ENCODE measurements at regions not wholly inside any gene's neighbourhood (a gene's known extent, or its start where the extent isn't known, plus 50 kb on each side); places are given as distances from the start of the nearest gene placed in this dataset.
A peak's percentile ranks its signal among the peaks of the same experiment; 100 is the strongest.

GRCh38 chr16:24624102-24624501, 84.7 kb downstream of the RBBP6 start:
- 76 to 88% methylated on average over 9 of the region's 9 CpGs for WGBS, 2 donors
- H3K36me3 ChIP-seq = no peaks in the 10 kb centered on the region

GRCh38 chr16:24626256-24626655, 86.9 kb downstream of the RBBP6 start:
- Histone ChIP-seq H3K36me3 (no peaks in the 10 kb centered on the region), H3K9me3 (no peaks in the 10 kb centered on the region), H3K4me3 (no peak overlapping the region), H3K4me1 (no peaks in the 10 kb centered on the region), H3K27ac (no peak overlapping the region), H3K27me3 (no peaks in the 10 kb centered on the region)
- DNase-seq (no peak), ATAC-seq (ENCODE audit: low FRiP score in 2 of 2) (no peak)
- WGBS, 2 donors = 83 to 91% methylated on average over 2 of the region's 2 CpGs
- TF ChIP-seq EP300 (IDR thresholded peaks at IDR 0.05) = no peak
- TF ChIP-seq POLR2AphosphoS5 (IDR thresholded peaks at IDR 0.05) = no peak
- TF ChIP-seq POLR2A (IDR thresholded peaks at IDR 0.05) = no peak
- no peak for TF ChIP-seq CTCF (IDR thresholded peaks at IDR 0.05)

More at GRCh38 chr16:24624102-24624501, 84.7 kb downstream of the RBBP6 start:
- H3K4me3 ChIP-seq = no peak overlapping the region
- H3K9me3 ChIP-seq = no peaks in the 10 kb centered on the region
- H3K4me1 ChIP-seq = no peaks in the 10 kb centered on the region
- H3K27me3 ChIP-seq = no peaks in the 10 kb centered on the region
- H3K27ac ChIP-seq = no peak overlapping the region
- ATAC-seq (ENCODE audit: low FRiP score in 2 of 2) (no peak), DNase-seq (no peak)
- TF ChIP-seq POLR2A (IDR thresholded peaks at IDR 0.05) (no peak), EP300 (IDR thresholded peaks at IDR 0.05) (no peak), POLR2AphosphoS5 (IDR thresholded peaks at IDR 0.05) (no peak), CTCF (IDR thresholded peaks at IDR 0.05) (no peak)

GRCh38 chr16:24634919-24635318, 94.5 kb upstream of the TNRC6A start:
- Histone ChIP-seq H3K4me1 (peaks cover 0 to 6% (median 1%) of the 10 kb centered on the region in 4 donors), H3K9me3 (no peaks in the 10 kb centered on the region), H3K27me3 (no peaks in the 10 kb centered on the region), H3K27ac (no peak overlapping the region), H3K4me3 (no peak overlapping the region), H3K36me3 (no peaks in the 10 kb centered on the region)
- ATAC-seq (ENCODE audit: low FRiP score in 2 of 2) (no peak), DNase-seq (no peak)
- WGBS, 2 donors = 38 to 81% methylated on average over 1 of the region's 1 CpG
- TF ChIP-seq CTCF (IDR thresholded peaks at IDR 0.05) (no peak), POLR2A (IDR thresholded peaks at IDR 0.05) (no peak), POLR2AphosphoS5 (IDR thresholded peaks at IDR 0.05) (no peak), EP300 (IDR thresholded peaks at IDR 0.05) (no peak)

GRCh38 chr16:24635900-24636610, 93.4 kb upstream of the TNRC6A start:
- peak in 1 of 2 donors; percentile 83 for ATAC-seq (ENCODE audit: low FRiP score in 2 of 2)
- no peaks in the 10 kb centered on the region for H3K9me3 ChIP-seq
- 37% methylated on average over 6 of the region's 6 CpGs for WGBS, 2 donors
- no peak overlapping the region for H3K27ac ChIP-seq
- no peaks in the 10 kb centered on the region for H3K36me3 ChIP-seq
- TF ChIP-seq EP300 (IDR thresholded peaks at IDR 0.05) = no peak
- TF ChIP-seq POLR2A (IDR thresholded peaks at IDR 0.05) = no peak
- TF ChIP-seq POLR2AphosphoS5 (IDR thresholded peaks at IDR 0.05) = peak in 1 of 2 donors; percentile 27
- TF ChIP-seq CTCF (IDR thresholded peaks at IDR 0.05) = no peak
- no peak overlapping the region for H3K4me3 ChIP-seq
- H3K4me1 ChIP-seq = peaks cover 0 to 6% (median 1%) of the 10 kb centered on the region in 4 donors
- DNase-seq = peak in 1 of 2 donors; percentile 48
- H3K27me3 ChIP-seq = no peaks in the 10 kb centered on the region

- WGBS, 2 donors = 82 to 91% methylated on average over 2 of the region's 2 CpGs
- ATAC-seq (ENCODE audit: low FRiP score in 2 of 2) = no peak
Observed at GRCh38 chr16:24639769-24640168, 89.7 kb upstream of the TNRC6A start.

More at GRCh38 chr16:24639769-24640168, 89.7 kb upstream of the TNRC6A start:
- no peak overlapping the region for H3K27ac ChIP-seq
- no peak for DNase-seq
- TF ChIP-seq EP300 (IDR thresholded peaks at IDR 0.05) (no peak), POLR2A (IDR thresholded peaks at IDR 0.05) (no peak), POLR2AphosphoS5 (IDR thresholded peaks at IDR 0.05) (no peak), CTCF (IDR thresholded peaks at IDR 0.05) (no peak)
- H3K9me3 ChIP-seq = no peaks in the 10 kb centered on the region
- H3K4me1 ChIP-seq = peaks cover 0 to 6% (median 1%) of the 10 kb centered on the region in 4 donors
- H3K4me3 ChIP-seq = no peak overlapping the region
- H3K36me3 ChIP-seq = no peaks in the 10 kb centered on the region
- H3K27me3 ChIP-seq = no peaks in the 10 kb centered on the region

Data from upper lobe of left lung (tissue), 6 donors.